NB4 (cell line): ENCODE measurements at regions not wholly inside any gene's neighbourhood (a gene's known extent, or its start where the extent isn't known, plus 50 kb on each side); places are given as distances from the start of the nearest gene placed in this dataset.

Experiments
- CTCF ChIP-seq: IDR thresholded peaks from one replicate; pipeline ENCODE4 v1.5.1; 2012; ENCODE audit warnings: low read depth, low read length
- MAX ChIP-seq: IDR thresholded peaks from 2 replicates; pipeline ENCODE4 v1.6.1; 2011; ENCODE audit warnings: low read depth, low read length

- no peak for TF ChIP-seq CTCF
- TF ChIP-seq MAX, result no peak
Measured at GRCh38 chr10:110429301-110429700, 68.4 kb upstream of the DUSP5 start.
